HEK293 (cell line): ENCODE measurements at regions not wholly inside any gene's neighbourhood (a gene's known extent, or its start where the extent isn't known, plus 50 kb on each side); places are given as distances from the start of the nearest gene placed in this dataset.

Source experiments
- CTCF ChIA-PET: fragments of 350-600 bp; formaldehyde crosslinking; extraction: SDS; loops from one replicate; lab custom pipeline; 2021; ENCODE audit warnings: antibody characterized with exemption; lab: Yijun Ruan, JAX
- POLR2A ChIA-PET: fragments of 300-600 bp; formaldehyde crosslinking; extraction: SDS; loops from one replicate; lab custom pipeline; 2020; ENCODE audit warnings: antibody characterized with exemption, inconsistent platforms; lab: Yijun Ruan, JAX
- H3K27ac ChIP-seq: fragments of 200-500 bp; sonication (Bioruptor generic); 2 replicates; pipeline ENCODE4 v1.5.1; 2014; ENCODE audit warnings: low read depth, low read length, control low read depth, inconsistent platforms; ENCODE audit errors: extremely low read depth
- H3K36me3 ChIP-seq, 2 experiments: fragments of 200-500 bp in 1 of 2; sonication (Bioruptor generic) in 1 of 2; 1 replicate in 1 of 2; 2 replicates in 1 of 2; pipeline ENCODE4 v1.5.1; 2014 to 2017; ENCODE audit warnings: inconsistent platforms in 2 of 2, low read length in 2 of 2; ENCODE audit not compliant: control insufficient read depth in 2 of 2, insufficient read depth in 1 of 2
- H3K4me1 ChIP-seq: fragments of 200-500 bp; sonication (Bioruptor generic); 2 replicates; pipeline ENCODE4 v1.5.1; 2014; ENCODE audit warnings: mild to moderate bottlenecking, low read length, inconsistent platforms; ENCODE audit not compliant: control insufficient read depth, insufficient read depth
- H3K4me3 ChIP-seq: 2 replicates; pipeline ENCODE4 v1.5.1; 2011; ENCODE audit warnings: low read depth, mild to moderate bottlenecking, control low read depth, low read length, moderate library complexity
- H3K9me3 ChIP-seq: fragments of 200-500 bp; sonication (Bioruptor generic); 2 replicates; pipeline ENCODE4 v1.5.1; 2014; ENCODE audit warnings: low read depth, low read length, inconsistent platforms; ENCODE audit not compliant: control insufficient read depth, insufficient read depth
- FEZF1 ChIP-seq: fragments of 450-650 bp; formaldehyde crosslinking; IDR thresholded peaks from 2 replicates; pipeline ENCODE4 v1.5.1; 2016; ENCODE audit warnings: missing biosample characterization, missing genetic modification characterization
- GFI1B ChIP-seq: fragments of 450-650 bp; formaldehyde crosslinking; IDR thresholded peaks from 2 replicates; pipeline ENCODE4 v1.5.1; 2016; ENCODE audit warnings: missing biosample characterization, missing genetic modification characterization
- HOXC10 ChIP-seq: sonication (generic); formaldehyde crosslinking; IDR thresholded peaks from 2 replicates; pipeline ENCODE4 v1.8.1; 2023; ENCODE audit warnings: mild to moderate bottlenecking, missing genetic modification reagents
- MEIS1 ChIP-seq: sonication (generic); formaldehyde crosslinking; IDR thresholded peaks from 2 replicates; pipeline ENCODE4 v1.8.1; 2022; ENCODE audit warnings: missing genetic modification reagents, mild to moderate bottlenecking, borderline replicate concordance
- RBAK ChIP-seq: fragments of 450-650 bp; formaldehyde crosslinking; IDR thresholded peaks from 2 replicates; pipeline ENCODE4 v1.5.1; 2016; ENCODE audit warnings: missing biosample characterization, missing genetic modification characterization
- WT1 ChIP-seq: fragments of 450-650 bp; formaldehyde crosslinking; IDR thresholded peaks from 2 replicates; pipeline ENCODE4 v1.5.1; 2016; ENCODE audit warnings: missing biosample characterization, missing genetic modification characterization
- ZBTB21 ChIP-seq: fragments of 450-650 bp; formaldehyde crosslinking; IDR thresholded peaks from 2 replicates; pipeline ENCODE4 v1.5.1; 2017; ENCODE audit warnings: missing biosample characterization, missing genetic modification characterization
- ZBTB48 ChIP-seq: fragments of 450-650 bp; formaldehyde crosslinking; IDR thresholded peaks from 2 replicates; pipeline ENCODE4 v1.5.1; 2016; ENCODE audit warnings: missing biosample characterization, missing genetic modification characterization
- ZBTB7A ChIP-seq: fragments of 450-650 bp; formaldehyde crosslinking; IDR thresholded peaks from 2 replicates; pipeline ENCODE4 v1.5.1; 2016; ENCODE audit warnings: low read depth, missing biosample characterization, missing genetic modification characterization
- ZFHX2 ChIP-seq: fragments of 450-650 bp; formaldehyde crosslinking; conservative IDR thresholded peaks from 2 replicates; pipeline ENCODE4 v1.5.1; 2016; ENCODE audit warnings: missing biosample characterization, missing genetic modification characterization
- ZNF138 ChIP-seq: fragments of 450-650 bp; formaldehyde crosslinking; IDR thresholded peaks from 2 replicates; pipeline ENCODE4 v1.5.1; 2016; ENCODE audit warnings: missing biosample characterization, missing genetic modification characterization, borderline replicate concordance
- ZNF169 ChIP-seq: fragments of 450-650 bp; formaldehyde crosslinking; IDR thresholded peaks from 2 replicates; pipeline ENCODE4 v1.5.1; 2016; ENCODE audit warnings: missing biosample characterization, missing genetic modification characterization
- ZNF175 ChIP-seq: fragments of 450-650 bp; formaldehyde crosslinking; IDR thresholded peaks from 2 replicates; pipeline ENCODE4 v1.5.1; 2016; ENCODE audit warnings: missing biosample characterization, missing genetic modification characterization
- ZNF211 ChIP-seq: fragments of 450-650 bp; formaldehyde crosslinking; IDR thresholded peaks from 2 replicates; pipeline ENCODE4 v1.5.1; 2016; ENCODE audit warnings: low read depth, missing biosample characterization, missing genetic modification characterization
- ZNF221 ChIP-seq: fragments of 450-650 bp; formaldehyde crosslinking; IDR thresholded peaks from 2 replicates; pipeline ENCODE4 v1.5.1; 2017; ENCODE audit warnings: missing biosample characterization, missing genetic modification characterization, borderline replicate concordance
- ZNF324 ChIP-seq: fragments of 450-650 bp; formaldehyde crosslinking; IDR thresholded peaks from 2 replicates; pipeline ENCODE4 v1.5.1; 2016; ENCODE audit warnings: missing biosample characterization, missing genetic modification characterization
- ZNF350 ChIP-seq: fragments of 450-650 bp; formaldehyde crosslinking; IDR thresholded peaks from 2 replicates; pipeline ENCODE4 v1.5.0; 2017; ENCODE audit warnings: missing biosample characterization, mild to moderate bottlenecking, missing genetic modification characterization
- ZNF560 ChIP-seq: fragments of 450-650 bp; formaldehyde crosslinking; IDR thresholded peaks from 2 replicates; pipeline ENCODE4 v1.5.1; 2017; ENCODE audit warnings: missing biosample characterization, missing genetic modification characterization, borderline replicate concordance
- ZNF561 ChIP-seq: fragments of 450-650 bp; IDR thresholded peaks from 2 replicates; pipeline ENCODE4 v1.5.1; 2018; ENCODE audit warnings: missing biosample characterization, missing genetic modification characterization, borderline replicate concordance
- ZNF571 ChIP-seq: fragments of 450-650 bp; formaldehyde crosslinking; IDR thresholded peaks from 2 replicates; pipeline ENCODE4 v1.5.0; 2017; ENCODE audit warnings: missing biosample characterization, missing genetic modification characterization
- ZNF585B ChIP-seq: fragments of 450-650 bp; formaldehyde crosslinking; IDR thresholded peaks from 2 replicates; pipeline ENCODE4 v1.5.1; 2016; ENCODE audit warnings: missing biosample characterization, missing genetic modification characterization
- ZNF610 ChIP-seq: fragments of 450-650 bp; formaldehyde crosslinking; IDR thresholded peaks from 2 replicates; pipeline ENCODE4 v1.5.1; 2016; ENCODE audit warnings: missing biosample characterization, missing genetic modification characterization, borderline replicate concordance
- ZNF776 ChIP-seq: fragments of 450-650 bp; formaldehyde crosslinking; IDR thresholded peaks from 2 replicates; pipeline ENCODE4 v1.5.0; 2017; ENCODE audit warnings: missing biosample characterization, missing genetic modification characterization, borderline replicate concordance
- ZNF777 ChIP-seq: fragments of 450-650 bp; formaldehyde crosslinking; IDR thresholded peaks from 2 replicates; pipeline ENCODE4 v1.5.1; 2017; ENCODE audit warnings: missing biosample characterization, missing genetic modification characterization, borderline replicate concordance
- ZNF792 ChIP-seq: fragments of 450-650 bp; formaldehyde crosslinking; IDR thresholded peaks from 2 replicates; pipeline ENCODE4 v1.5.1; 2016; ENCODE audit warnings: missing biosample characterization, missing genetic modification characterization
- TF ChIP-seq, protein P1 (sequence below): fragments of 450-650 bp; formaldehyde crosslinking; IDR thresholded peaks from 2 replicates; pipeline ENCODE4 v1.5.1; 2016; ENCODE audit warnings: missing biosample characterization, missing genetic modification characterization
- TF ChIP-seq, protein P2 (sequence below): fragments of 450-650 bp; formaldehyde crosslinking; IDR thresholded peaks from 2 replicates; pipeline ENCODE4 v1.5.1; 2017; ENCODE audit warnings: missing biosample characterization, missing genetic modification characterization
- TF ChIP-seq, protein P3 (sequence below): fragments of 450-650 bp; formaldehyde crosslinking; IDR thresholded peaks from 2 replicates; pipeline ENCODE4 v1.5.1; 2017; ENCODE audit warnings: missing biosample characterization, missing genetic modification characterization
- TF ChIP-seq, protein P4 (sequence below): fragments of 450-650 bp; formaldehyde crosslinking; IDR thresholded peaks from 2 replicates; pipeline ENCODE4 v1.5.1; 2016; ENCODE audit warnings: missing biosample characterization, missing genetic modification characterization

DNA sequence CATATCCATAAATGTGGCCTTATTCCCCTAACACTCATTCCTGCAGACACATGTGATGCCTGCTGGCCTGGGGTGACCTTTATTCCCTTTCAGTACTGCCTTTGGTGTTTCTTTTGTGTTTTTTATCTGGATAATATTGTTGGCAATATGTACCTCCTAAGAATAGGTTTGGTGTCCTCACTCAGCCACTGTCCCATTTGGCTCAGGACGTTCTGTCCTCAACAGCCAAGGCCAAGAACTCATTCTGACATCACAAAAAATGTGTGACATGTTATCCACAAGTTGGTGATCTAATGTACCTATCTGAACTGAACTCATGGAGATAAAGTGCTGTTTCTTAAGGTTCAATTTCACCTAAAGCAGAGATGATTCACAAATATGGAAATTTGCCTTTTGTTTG lies 142.9 kb upstream of the GRAMD2B start:
- no peaks in the 10 kb centered on the region for H3K4me1 ChIP-seq
- no peak overlapping the region for H3K4me3 ChIP-seq
- no peaks in the 10 kb centered on the region for H3K36me3 ChIP-seq
- no peak for TF ChIP-seq ZFHX2 (tag by site-specific recombination)
- TF ChIP-seq ZNF585B (tag by site-specific recombination) = no peak
- TF ChIP-seq ZNF776 (tag by site-specific recombination) = no peak
- no peak for TF ChIP-seq GFI1B (tag by site-specific recombination)
- TF ChIP-seq ZNF211 (tag by site-specific recombination) = no peak
- TF ChIP-seq ZNF561 (tag by site-specific recombination) = no peak
- no peak for TF ChIP-seq ZNF324 (tag by site-specific recombination)
- no peak for TF ChIP-seq ZNF350 (tag by site-specific recombination)
- TF ChIP-seq ZNF175 (tag by site-specific recombination) = no peak
- TF ChIP-seq, protein P1, sequence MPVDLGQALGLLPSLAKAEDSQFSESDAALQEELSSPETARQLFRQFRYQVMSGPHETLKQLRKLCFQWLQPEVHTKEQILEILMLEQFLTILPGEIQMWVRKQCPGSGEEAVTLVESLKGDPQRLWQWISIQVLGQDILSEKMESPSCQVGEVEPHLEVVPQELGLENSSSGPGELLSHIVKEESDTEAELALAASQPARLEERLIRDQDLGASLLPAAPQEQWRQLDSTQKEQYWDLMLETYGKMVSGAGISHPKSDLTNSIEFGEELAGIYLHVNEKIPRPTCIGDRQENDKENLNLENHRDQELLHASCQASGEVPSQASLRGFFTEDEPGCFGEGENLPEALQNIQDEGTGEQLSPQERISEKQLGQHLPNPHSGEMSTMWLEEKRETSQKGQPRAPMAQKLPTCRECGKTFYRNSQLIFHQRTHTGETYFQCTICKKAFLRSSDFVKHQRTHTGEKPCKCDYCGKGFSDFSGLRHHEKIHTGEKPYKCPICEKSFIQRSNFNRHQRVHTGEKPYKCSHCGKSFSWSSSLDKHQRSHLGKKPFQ (tag by site-specific recombination) = no peak
- TF ChIP-seq, protein P2, sequence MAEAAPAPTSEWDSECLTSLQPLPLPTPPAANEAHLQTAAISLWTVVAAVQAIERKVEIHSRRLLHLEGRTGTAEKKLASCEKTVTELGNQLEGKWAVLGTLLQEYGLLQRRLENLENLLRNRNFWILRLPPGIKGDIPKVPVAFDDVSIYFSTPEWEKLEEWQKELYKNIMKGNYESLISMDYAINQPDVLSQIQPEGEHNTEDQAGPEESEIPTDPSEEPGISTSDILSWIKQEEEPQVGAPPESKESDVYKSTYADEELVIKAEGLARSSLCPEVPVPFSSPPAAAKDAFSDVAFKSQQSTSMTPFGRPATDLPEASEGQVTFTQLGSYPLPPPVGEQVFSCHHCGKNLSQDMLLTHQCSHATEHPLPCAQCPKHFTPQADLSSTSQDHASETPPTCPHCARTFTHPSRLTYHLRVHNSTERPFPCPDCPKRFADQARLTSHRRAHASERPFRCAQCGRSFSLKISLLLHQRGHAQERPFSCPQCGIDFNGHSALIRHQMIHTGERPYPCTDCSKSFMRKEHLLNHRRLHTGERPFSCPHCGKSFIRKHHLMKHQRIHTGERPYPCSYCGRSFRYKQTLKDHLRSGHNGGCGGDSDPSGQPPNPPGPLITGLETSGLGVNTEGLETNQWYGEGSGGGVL (tag by site-specific recombination) = no peak
- TF ChIP-seq ZNF571 (tag by site-specific recombination) = no peak
- no peak for TF ChIP-seq HOXC10 (CRISPR knock-in tag)
- ChIA-PET POLR2A (no interaction called here), CTCF (no interaction called here)
- no peak overlapping the region for H3K27ac ChIP-seq
- H3K9me3 ChIP-seq = no peaks in the 10 kb centered on the region

DNA sequence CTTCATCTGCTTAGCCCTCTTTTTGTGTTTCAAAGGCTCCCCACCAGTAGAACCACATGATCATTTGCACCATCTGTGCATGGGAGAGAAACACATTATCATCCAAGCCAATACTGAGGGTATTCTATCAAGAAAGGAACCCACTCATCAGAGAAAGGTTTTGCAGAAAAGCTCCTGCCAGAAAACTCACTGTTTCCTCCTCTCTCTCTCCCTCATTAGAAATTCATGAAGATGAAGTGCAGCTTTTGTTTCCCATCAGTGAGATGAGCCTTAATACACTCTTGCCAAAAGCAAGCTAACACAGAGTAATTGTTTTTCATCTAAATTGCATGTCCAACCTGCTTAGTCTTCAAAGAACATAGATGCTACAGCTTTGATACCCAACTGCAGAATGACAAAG lies 142.4 kb upstream of the GRAMD2B start:
- CTCF ChIA-PET = no interaction called here
- Histone ChIP-seq H3K27ac (no peak overlapping the region), H3K36me3 (no peaks in the 10 kb centered on the region), H3K9me3 (no peaks in the 10 kb centered on the region), H3K4me3 (no peak overlapping the region), H3K4me1 (no peaks in the 10 kb centered on the region)
- POLR2A ChIA-PET = no interaction called here
- TF ChIP-seq RBAK (tag by site-specific recombination) (no peak), ZNF221 (no peak), ZNF138 (tag by site-specific recombination) (no peak), ZFHX2 (tag by site-specific recombination) (no peak), FEZF1 (tag by site-specific recombination) (no peak), ZBTB7A (tag by site-specific recombination) (no peak), WT1 (no peak), ZNF560 (tag by site-specific recombination) (no peak), ZBTB48 (tag by site-specific recombination) (no peak), ZNF169 (no peak), ZNF777 (tag by site-specific recombination) (no peak), ZBTB21 (tag by site-specific recombination) (no peak), MEIS1 (CRISPR knock-in tag) (no peak), ZNF792 (tag by site-specific recombination) (no peak), ZNF610 (no peak)
- TF ChIP-seq, protein P3, sequence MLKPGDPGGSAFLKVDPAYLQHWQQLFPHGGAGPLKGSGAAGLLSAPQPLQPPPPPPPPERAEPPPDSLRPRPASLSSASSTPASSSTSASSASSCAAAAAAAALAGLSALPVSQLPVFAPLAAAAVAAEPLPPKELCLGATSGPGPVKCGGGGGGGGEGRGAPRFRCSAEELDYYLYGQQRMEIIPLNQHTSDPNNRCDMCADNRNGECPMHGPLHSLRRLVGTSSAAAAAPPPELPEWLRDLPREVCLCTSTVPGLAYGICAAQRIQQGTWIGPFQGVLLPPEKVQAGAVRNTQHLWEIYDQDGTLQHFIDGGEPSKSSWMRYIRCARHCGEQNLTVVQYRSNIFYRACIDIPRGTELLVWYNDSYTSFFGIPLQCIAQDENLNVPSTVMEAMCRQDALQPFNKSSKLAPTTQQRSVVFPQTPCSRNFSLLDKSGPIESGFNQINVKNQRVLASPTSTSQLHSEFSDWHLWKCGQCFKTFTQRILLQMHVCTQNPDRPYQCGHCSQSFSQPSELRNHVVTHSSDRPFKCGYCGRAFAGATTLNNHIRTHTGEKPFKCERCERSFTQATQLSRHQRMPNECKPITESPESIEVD (tag by site-specific recombination) = no peak
- TF ChIP-seq, protein P2 (tag by site-specific recombination) = no peak
- TF ChIP-seq, protein P4, sequence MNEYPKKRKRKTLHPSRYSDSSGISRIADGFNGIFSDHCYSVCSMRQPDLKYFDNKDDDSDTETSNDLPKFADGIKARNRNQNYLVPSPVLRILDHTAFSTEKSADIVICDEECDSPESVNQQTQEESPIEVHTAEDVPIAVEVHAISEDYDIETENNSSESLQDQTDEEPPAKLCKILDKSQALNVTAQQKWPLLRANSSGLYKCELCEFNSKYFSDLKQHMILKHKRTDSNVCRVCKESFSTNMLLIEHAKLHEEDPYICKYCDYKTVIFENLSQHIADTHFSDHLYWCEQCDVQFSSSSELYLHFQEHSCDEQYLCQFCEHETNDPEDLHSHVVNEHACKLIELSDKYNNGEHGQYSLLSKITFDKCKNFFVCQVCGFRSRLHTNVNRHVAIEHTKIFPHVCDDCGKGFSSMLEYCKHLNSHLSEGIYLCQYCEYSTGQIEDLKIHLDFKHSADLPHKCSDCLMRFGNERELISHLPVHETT (tag by site-specific recombination) = no peak
